ENCODE measurements at regions not wholly inside any gene's neighbourhood (a gene's known extent, or its start where the extent isn't known, plus 50 kb on each side); places are given as distances from the start of the nearest gene placed in this dataset.

DNA sequence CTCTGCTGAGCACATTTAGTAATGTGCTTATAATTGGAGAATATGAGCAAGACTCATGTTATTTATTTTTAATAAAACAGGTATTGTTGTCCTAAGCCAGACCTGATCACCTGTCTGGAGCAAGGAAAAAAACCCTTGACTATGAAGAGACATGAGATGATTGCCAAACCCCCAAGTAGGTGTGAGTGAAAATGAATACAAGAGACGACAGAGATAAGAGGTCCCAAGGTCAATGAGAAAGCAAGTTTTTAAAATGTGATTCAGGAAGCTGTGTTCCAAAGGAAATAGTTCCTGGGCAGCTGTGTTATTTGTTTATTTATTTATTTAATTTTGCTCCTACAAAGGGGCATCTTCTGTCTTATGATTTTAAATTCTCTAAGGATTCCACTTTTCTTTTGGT, 83.1 kb downstream of the ZNF486 start:
- TF ChIP-seq, protein P1, sequence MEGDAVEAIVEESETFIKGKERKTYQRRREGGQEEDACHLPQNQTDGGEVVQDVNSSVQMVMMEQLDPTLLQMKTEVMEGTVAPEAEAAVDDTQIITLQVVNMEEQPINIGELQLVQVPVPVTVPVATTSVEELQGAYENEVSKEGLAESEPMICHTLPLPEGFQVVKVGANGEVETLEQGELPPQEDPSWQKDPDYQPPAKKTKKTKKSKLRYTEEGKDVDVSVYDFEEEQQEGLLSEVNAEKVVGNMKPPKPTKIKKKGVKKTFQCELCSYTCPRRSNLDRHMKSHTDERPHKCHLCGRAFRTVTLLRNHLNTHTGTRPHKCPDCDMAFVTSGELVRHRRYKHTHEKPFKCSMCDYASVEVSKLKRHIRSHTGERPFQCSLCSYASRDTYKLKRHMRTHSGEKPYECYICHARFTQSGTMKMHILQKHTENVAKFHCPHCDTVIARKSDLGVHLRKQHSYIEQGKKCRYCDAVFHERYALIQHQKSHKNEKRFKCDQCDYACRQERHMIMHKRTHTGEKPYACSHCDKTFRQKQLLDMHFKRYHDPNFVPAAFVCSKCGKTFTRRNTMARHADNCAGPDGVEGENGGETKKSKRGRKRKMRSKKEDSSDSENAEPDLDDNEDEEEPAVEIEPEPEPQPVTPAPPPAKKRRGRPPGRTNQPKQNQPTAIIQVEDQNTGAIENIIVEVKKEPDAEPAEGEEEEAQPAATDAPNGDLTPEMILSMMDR (IDR thresholded peaks at IDR 0.05; ENCODE audit: low read depth, low read length, poor library complexity, severe bottlenecking): no peak
- TF ChIP-seq EZH2phosphoT487 (IDR thresholded peaks at IDR 0.05; ENCODE audit: borderline replicate concordance, low read length): no peak
- Histone ChIP-seq H3F3A (ENCODE audit: control insufficient read depth, insufficient read depth) (no peaks in the 10 kb centered on the region), H3K4me2 (ENCODE audit: low read length) (no peak overlapping the region), H3K27ac (ENCODE audit: low read depth, low read length) (no peak overlapping the region), H3K27me3 (ENCODE audit: control insufficient read depth, low read length) (no peaks in the 10 kb centered on the region), H3K4me1 (ENCODE audit: control insufficient read depth, low read length) (no peaks in the 10 kb centered on the region), H3K4me3 (ENCODE audit: low read length) (no peak overlapping the region), H3K79me2 (ENCODE audit: control insufficient read depth, low read length) (no peaks in the 10 kb centered on the region), H3K9me2 (replicated peaks; ENCODE audit: control insufficient read depth, low read length) (no peaks in the 10 kb centered on the region), H3K36me3 (ENCODE audit: control insufficient read depth, low read length) (no peaks in the 10 kb centered on the region), H4K20me1 (ENCODE audit: control insufficient read depth, insufficient read depth, low read depth, low read length) (no peaks in the 10 kb centered on the region), H3K9me3 (ENCODE audit: control insufficient read depth, insufficient read depth, low read length) (no peaks in the 10 kb centered on the region)
